Activated T-cell treated with anti-CD3 and anti-CD28 coated beads for 4 hours (primary cell): ENCODE measurements at regions not wholly inside any gene's neighbourhood (a gene's known extent, or its start where the extent isn't known, plus 50 kb on each side); places are given as distances from the start of the nearest gene placed in this dataset.

Experiments used
- DNase-seq: peaks from one replicate; pipeline ENCODE4 v3.0.0-alpha.2; 2020

DNA sequence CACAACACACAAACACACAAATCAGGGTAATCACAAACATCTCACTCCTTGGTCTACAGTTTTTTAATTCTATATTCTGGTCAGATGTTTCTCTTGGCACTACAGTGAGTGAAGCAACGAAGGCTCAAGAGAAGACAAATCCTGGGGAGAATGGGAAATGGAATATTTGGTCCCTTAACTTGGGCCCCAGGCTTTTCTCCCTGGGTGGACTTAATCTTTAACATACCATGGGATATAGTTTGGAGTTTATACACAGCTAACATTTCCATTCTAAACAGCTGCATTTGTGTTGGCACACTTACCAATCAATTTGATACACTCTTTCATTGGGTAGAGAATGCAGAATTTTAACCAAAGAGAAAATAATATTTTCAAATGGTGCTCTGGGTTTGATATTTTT is 1132.6 kb upstream of the SLC10A2 start:
- DNase-seq, result no peak

DNA sequence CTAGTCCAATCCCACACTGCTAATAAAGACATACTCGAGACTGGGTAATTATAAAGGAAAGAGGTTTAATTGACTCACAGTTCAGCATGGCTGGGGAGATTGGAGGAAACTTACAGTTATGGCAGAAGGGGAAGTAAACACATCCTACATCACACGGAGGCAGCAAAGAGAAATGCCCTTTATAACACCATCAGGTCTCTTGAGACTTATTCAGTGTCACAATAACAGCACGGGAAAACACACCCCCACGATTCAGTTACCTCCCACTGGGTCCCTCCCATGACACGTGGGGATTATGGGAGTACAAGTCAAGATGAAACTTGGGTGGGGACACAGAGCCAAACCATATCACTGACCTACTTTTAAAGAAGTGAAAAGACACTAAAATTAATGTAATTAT is 1130.4 kb upstream of the SLC10A2 start:
- DNase-seq, result no peak

DNA sequence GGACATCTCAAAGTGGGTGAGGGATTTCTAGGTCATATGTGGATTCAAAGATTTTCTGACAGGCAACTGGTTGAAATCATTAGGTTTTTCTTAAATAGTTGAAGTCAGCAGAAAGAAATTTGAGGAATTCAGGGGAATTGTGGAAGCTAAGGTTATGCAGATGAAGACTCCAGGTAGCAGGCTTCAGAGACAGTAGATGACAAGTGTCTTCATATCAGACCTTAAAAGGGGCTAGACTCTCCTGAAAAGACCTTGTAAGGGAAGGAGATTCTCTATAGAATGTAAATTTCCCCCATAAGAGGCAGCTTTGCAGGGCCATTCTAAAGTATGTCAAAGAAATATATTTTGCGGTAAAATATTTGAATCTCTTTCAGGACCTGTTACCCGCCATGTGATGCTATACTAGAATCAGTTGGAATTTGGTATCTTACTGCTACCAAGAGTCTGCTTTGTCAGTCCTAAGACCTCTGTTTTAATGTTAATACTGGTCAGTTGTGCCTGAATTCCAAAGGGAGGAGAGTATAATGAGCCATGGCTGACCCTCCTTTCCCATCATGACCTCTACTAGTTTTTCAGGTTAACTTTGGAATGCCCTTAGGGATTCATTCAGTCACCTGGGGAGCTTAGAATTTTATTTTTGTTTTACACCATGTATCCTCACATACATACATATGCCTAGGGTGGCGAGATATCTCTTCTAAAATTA is 1115.5 kb upstream of the SLC10A2 start:
- DNase-seq, result no peak

GRCh38 chr13:104170980-104171555 is 1104.9 kb upstream of the SLC10A2 start:
- DNase-seq, result no peak

GRCh38 chr13:104163866-104164630 is 1097.8 kb upstream of the SLC10A2 start:
- DNase-seq, result no peak

GRCh38 chr13:104160536-104160935 is 1094.3 kb upstream of the SLC10A2 start:
- DNase-seq, result no peak

GRCh38 chr13:104143760-104144416 is 1077.7 kb upstream of the SLC10A2 start:
- DNase-seq, result no peak

GRCh38 chr13:104140552-104140951 is 1074.3 kb upstream of the SLC10A2 start:
- no peak for DNase-seq

DNA sequence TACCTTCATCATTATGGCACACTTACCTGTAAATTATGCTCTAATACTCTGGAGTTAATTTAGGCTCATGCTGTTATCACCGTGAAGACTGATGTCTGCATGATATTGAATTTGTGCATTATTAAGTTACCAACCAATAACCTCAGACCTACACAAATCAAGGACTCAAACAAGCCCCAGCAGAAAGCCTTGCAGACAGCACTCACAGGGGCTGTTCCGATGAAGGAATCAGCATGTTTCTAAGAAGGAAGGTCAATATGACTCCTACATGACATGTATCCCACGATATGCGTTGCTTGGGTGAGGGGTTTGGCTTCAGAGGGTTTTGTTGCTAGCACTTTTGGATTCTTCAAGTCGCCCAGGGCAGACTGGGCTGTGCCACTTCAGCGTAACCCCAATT is 1071.2 kb upstream of the SLC10A2 start:
- no peak for DNase-seq

- no peak for DNase-seq
Observed at GRCh38 chr13:104132849-104133248, 1066.6 kb upstream of the SLC10A2 start.

- no peak for DNase-seq
Observed at GRCh38 chr13:104114101-104114500, 1047.9 kb upstream of the SLC10A2 start.

GRCh38 chr13:104111031-104111430 is 1044.8 kb upstream of the SLC10A2 start:
- no peak for DNase-seq

- DNase-seq, result no peak
Observed at GRCh38 chr13:104106705-104107393, 1040.6 kb upstream of the SLC10A2 start.

DNA sequence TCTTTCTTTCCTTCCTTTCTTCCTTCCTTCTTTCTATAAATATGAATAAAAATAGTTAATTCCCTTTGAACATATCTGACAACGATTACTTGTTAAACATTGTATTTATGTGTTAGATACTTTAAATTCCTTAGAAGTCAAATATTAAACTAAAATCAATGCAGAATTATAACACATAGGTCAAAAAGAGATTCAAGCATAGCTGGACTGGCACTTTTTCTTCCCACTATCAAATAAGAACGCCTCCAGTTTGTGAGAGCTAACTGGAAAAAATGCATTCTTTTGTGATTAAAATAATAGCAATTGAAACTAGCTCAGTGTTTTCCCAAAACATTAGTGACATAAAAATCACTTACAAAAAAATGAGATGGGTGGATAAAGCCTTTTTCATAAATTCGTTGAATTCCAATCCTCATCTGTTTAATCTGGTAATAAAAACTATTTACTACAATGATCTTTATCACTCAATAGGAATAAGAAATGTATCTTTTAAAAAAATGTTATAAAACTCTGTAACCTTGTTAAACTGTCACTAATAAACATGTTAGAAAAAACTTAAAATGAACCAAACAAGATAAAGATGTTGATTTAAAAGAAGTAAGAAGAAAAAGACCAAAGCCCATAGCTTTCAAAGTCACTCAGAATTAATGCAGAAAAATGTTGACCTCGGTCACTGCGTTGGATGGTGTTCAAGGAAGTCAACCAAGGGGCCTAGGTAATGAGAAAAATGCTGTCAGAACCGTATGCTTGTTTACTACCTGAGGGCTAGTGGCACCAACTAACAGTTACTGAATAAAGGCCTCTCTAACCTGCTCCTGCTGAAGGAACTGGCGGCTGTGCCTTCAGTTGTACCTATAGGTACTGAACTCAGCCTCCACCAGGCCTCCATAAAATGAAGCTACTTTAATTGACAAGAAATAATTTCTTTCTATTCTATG is 1039.5 kb upstream of the SLC10A2 start:
- DNase-seq, result no peak

GRCh38 chr13:104099750-104100149 is 1033.5 kb upstream of the SLC10A2 start:
- DNase-seq, result no peak

DNA sequence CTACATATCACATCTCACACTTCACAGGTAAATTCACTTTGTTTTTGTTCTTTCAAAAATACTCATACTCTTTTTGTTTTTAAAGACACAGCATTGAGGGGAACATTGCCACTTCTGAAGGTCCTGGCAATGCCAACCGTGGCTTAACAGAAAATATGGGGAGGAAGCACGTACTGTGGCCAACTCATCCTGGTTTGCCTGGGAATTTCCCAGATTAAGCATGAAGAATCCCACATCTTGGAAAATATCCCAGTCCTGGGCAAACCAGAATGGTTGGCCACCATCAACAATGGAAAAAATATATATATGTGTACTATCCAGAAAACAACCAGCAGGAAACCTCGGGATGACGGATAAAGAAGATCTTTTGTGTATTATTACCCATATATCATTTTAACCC is 1032.2 kb upstream of the SLC10A2 start:
- no peak for DNase-seq

GRCh38 chr13:104086759-104087158 is 1020.5 kb upstream of the SLC10A2 start:
- DNase-seq, result no peak

DNA sequence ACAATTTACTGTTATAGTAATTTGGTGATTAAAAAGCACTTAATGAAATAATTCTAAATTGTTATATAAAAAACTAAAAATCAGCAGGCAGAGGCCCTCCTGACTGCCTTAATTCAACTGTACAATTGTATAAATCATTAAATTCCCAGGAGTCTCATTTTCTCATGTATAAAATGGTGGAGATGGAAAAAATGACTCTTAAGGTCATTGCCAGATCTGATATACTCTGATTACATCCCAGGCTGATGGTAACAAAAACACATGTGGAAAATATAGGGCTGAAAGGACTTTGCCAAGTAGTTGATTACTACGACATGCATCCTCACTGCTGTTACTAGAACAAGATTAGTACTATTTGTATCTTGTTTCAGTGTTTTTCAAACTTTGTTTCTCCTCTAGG is 1020.0 kb upstream of the SLC10A2 start:
- no peak for DNase-seq

DNA sequence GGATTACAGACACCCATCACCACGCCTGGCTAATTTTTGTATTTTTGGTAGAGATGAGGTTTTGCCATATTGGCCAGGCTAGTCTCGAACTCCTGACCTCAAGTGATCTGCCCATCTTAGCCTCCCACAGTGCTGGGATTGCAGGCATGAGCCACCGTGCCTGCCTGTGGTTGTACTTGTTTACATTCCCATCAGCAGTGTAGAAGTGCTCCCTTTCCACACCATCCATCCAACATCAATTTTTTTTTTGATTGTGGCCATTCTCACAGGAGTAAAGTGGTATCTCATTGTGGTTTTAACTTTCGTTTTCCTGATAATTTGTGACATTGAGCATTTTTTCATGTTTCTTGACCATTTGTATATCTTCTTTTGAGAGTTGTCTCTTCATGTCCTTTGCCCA is 1019.4 kb upstream of the SLC10A2 start:
- DNase-seq, result no peak

DNA sequence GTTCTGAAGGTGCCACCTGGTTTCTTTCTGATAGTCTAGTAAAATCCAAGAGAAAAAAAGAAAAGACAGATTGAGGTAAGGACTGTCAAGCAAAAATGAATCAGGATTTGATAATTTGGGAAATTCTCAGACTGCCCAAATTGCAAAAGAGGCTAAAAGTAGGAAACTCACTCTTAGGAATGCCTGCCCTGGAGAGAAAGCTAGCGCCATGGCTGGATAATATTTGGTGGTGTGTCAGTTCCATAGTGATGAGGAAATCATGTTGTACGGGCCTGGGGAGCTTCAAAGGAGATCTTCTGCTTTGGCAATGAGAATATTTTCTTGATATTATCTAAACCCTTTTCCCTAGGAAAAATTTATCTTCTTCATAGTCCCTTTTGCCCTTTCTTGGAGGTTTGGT is 1008.1 kb upstream of the SLC10A2 start:
- DNase-seq, result no peak

- DNase-seq, result no peak
Observed at GRCh38 chr13:104071806-104072205, 1005.6 kb upstream of the SLC10A2 start.

- no peak for DNase-seq
Observed at GRCh38 chr13:104065328-104065727, 999.1 kb upstream of the SLC10A2 start.
